ENCODE measurements at regions not wholly inside any gene's neighbourhood (a gene's known extent, or its start where the extent isn't known, plus 50 kb on each side); places are given as distances from the start of the nearest gene placed in this dataset.

- no peak for TF ChIP-seq CTCF (conservative IDR thresholded peaks at IDR 0.05; ENCODE audit: low read length)
- no peak for DNase-seq (ENCODE audit: low read depth)
- no peak overlapping the region for H3K4me3 ChIP-seq (ENCODE audit: low read length)
Observed at GRCh38 chr5:40045429-40045828, 620.6 kb upstream of the DAB2 start.

DNA sequence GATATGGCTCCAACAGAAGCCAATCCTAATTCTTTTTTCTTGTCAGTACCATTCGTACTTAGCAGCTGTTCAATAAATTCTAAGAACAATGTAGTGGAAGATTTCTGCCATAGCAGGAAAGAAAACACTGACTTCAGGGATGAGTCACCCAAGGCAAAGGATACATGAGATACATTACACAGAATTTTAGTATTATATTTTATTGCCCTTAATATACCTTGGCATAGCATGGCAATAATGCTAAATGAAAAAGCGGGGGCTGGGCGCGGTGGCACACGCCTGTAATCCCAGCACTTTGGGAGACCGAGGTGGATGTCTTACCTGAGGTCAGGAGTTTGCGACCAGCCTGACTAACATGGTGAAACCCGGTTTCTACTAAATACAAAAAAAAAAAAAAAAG, 619.1 kb upstream of the DAB2 start:
- H3K4me3 ChIP-seq (ENCODE audit: low read length) = no peak overlapping the region
- no peak for DNase-seq (ENCODE audit: low read depth)
- no peak for TF ChIP-seq CTCF (conservative IDR thresholded peaks at IDR 0.05; ENCODE audit: low read length)

GRCh38 chr5:40041452-40041851, 616.7 kb upstream of the DAB2 start:
- no peak for TF ChIP-seq CTCF (conservative IDR thresholded peaks at IDR 0.05; ENCODE audit: low read length)
- no peak for DNase-seq (ENCODE audit: low read depth)
- H3K4me3 ChIP-seq (ENCODE audit: low read length) = no peak overlapping the region

DNA sequence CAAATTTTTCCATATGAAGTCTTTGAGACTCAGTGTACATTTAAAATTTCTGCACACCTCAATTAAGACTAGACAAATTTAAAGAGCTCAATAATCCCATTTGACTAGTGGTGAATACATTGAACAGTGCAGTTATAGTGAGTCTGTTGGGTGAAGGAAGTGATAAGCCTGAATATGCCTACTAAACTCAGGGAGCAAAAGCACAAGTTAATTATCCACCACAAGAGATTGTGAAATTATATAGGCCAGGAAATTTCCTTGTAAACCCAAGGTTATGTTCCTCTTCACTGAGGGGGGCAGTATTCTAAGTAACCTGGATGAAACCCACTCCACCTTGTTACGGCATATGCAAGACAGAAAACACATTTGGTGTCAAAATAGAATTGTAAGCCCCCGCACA, 612.9 kb upstream of the DAB2 start:
- H3K4me3 ChIP-seq (ENCODE audit: low read length) = no peak overlapping the region
- no peak for TF ChIP-seq CTCF (conservative IDR thresholded peaks at IDR 0.05; ENCODE audit: low read length)
- DNase-seq (ENCODE audit: low read depth) = no peak

GRCh38 chr5:40034441-40034840, 609.7 kb upstream of the DAB2 start:
- TF ChIP-seq CTCF (conservative IDR thresholded peaks at IDR 0.05; ENCODE audit: low read length) = no peak
- no peak for DNase-seq (ENCODE audit: low read depth)
- no peak overlapping the region for H3K4me3 ChIP-seq (ENCODE audit: low read length)

DNA sequence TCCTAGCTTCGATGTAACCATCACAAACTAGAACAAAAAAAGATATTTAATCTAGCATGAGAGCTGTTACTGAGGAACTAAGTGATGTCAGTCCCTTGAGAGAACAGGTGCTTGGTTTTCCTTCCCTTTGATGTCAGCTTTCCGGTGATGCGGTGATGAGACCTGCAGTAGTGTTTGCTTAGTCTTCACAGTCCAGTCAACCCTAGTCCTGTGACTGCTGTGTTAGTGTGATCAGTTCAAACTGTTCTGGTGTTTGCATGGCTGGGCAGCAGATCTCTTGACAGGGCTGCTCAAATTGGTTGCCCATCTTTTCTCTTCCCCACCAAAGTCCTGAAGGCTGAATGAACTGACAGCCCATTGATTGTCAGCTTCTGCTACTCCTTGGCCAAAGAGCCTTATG, 608.6 kb upstream of the DAB2 start:
- no peak for TF ChIP-seq CTCF (conservative IDR thresholded peaks at IDR 0.05; ENCODE audit: low read length)
- H3K4me3 ChIP-seq (ENCODE audit: low read length) = no peak overlapping the region
- DNase-seq (ENCODE audit: low read depth) = no peak

DNA sequence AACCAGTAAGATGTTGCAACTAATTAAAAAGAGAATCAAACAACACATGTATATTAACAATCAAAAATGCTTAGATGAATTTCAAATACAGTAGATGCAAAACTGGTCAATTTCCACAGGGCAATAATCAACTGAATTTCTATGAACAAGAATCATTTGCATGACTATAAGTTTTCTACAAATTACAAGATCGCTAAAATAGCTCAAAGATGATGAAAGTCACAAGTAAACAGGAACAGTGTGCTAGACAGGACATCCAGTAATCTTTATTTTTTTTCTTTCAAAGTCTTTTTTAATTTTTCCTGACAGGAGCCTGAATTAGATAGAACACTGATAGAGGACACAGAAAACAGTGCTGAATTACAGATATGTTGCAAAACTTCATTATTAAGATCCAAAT, 608.2 kb upstream of the DAB2 start:
- no peak for TF ChIP-seq CTCF (conservative IDR thresholded peaks at IDR 0.05; ENCODE audit: low read length)
- DNase-seq (ENCODE audit: low read depth) = no peak

More for the DNA sequence above, 608.2 kb upstream of the DAB2 start:
- H3K4me3 ChIP-seq (ENCODE audit: low read length) = no peak overlapping the region
